HL-60 (cell line): ENCODE measurements at regions not wholly inside any gene's neighbourhood (a gene's known extent, or its start where the extent isn't known, plus 50 kb on each side); places are given as distances from the start of the nearest gene placed in this dataset.

Experiments
- POLR2AphosphoS5 ChIP-seq: IDR thresholded peaks from 2 replicates; pipeline ENCODE4 v1.6.1; 2012; ENCODE audit warnings: low read depth
- TF ChIP-seq, protein P1 (sequence below): IDR thresholded peaks from one replicate; pipeline ENCODE4 v1.5.1; 2011; ENCODE audit warnings: low read length, control low read depth, inconsistent platforms; ENCODE audit not compliant: insufficient read depth
- TF ChIP-seq, protein P2 (sequence below): IDR thresholded peaks from 2 replicates; pipeline ENCODE4 v1.6.1; 2012; ENCODE audit warnings: low read depth; ENCODE audit not compliant: insufficient replicate concordance

DNA sequence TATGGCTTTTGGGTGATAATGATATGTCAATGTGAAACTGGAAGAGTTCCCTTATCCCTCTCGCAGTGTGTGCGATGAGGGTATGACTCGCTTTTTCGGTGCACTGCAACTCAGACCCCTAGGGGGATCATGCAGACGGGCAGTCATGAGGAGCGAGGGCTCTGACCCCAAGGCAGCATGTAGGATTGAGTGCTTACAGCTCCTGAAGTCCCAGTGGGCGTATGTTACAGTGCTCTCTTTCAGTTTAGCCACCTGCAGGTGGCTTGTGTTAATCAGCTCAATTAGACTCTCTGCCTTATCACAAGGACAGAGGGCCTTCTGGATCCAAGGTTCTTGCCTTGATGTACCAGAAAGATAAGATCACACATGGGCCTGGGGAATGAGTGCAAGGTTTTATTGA, 1269.9 kb upstream of the GYPC start:
- TF ChIP-seq, protein P1, sequence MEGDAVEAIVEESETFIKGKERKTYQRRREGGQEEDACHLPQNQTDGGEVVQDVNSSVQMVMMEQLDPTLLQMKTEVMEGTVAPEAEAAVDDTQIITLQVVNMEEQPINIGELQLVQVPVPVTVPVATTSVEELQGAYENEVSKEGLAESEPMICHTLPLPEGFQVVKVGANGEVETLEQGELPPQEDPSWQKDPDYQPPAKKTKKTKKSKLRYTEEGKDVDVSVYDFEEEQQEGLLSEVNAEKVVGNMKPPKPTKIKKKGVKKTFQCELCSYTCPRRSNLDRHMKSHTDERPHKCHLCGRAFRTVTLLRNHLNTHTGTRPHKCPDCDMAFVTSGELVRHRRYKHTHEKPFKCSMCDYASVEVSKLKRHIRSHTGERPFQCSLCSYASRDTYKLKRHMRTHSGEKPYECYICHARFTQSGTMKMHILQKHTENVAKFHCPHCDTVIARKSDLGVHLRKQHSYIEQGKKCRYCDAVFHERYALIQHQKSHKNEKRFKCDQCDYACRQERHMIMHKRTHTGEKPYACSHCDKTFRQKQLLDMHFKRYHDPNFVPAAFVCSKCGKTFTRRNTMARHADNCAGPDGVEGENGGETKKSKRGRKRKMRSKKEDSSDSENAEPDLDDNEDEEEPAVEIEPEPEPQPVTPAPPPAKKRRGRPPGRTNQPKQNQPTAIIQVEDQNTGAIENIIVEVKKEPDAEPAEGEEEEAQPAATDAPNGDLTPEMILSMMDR: no peak
- TF ChIP-seq, protein P2, sequence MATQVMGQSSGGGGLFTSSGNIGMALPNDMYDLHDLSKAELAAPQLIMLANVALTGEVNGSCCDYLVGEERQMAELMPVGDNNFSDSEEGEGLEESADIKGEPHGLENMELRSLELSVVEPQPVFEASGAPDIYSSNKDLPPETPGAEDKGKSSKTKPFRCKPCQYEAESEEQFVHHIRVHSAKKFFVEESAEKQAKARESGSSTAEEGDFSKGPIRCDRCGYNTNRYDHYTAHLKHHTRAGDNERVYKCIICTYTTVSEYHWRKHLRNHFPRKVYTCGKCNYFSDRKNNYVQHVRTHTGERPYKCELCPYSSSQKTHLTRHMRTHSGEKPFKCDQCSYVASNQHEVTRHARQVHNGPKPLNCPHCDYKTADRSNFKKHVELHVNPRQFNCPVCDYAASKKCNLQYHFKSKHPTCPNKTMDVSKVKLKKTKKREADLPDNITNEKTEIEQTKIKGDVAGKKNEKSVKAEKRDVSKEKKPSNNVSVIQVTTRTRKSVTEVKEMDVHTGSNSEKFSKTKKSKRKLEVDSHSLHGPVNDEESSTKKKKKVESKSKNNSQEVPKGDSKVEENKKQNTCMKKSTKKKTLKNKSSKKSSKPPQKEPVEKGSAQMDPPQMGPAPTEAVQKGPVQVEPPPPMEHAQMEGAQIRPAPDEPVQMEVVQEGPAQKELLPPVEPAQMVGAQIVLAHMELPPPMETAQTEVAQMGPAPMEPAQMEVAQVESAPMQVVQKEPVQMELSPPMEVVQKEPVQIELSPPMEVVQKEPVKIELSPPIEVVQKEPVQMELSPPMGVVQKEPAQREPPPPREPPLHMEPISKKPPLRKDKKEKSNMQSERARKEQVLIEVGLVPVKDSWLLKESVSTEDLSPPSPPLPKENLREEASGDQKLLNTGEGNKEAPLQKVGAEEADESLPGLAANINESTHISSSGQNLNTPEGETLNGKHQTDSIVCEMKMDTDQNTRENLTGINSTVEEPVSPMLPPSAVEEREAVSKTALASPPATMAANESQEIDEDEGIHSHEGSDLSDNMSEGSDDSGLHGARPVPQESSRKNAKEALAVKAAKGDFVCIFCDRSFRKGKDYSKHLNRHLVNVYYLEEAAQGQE: no peak
- no peak for TF ChIP-seq POLR2AphosphoS5
